SHP77 treated with DMSO at 0.1 percent for 48 hours (cell line): ENCODE measurements at regions not wholly inside any gene's neighbourhood (a gene's known extent, or its start where the extent isn't known, plus 50 kb on each side); places are given as distances from the start of the nearest gene placed in this dataset.
"Not testable (repeated sequence)": the region's sequence is repeated elsewhere in the genome, so short reads cannot be mapped to it uniquely, and the experiment has no call there.

Source experiments
- DNase-seq: peaks from one replicate; lab custom pipeline; 2025; lab: John Stamatoyannopoulos, UW

DNA sequence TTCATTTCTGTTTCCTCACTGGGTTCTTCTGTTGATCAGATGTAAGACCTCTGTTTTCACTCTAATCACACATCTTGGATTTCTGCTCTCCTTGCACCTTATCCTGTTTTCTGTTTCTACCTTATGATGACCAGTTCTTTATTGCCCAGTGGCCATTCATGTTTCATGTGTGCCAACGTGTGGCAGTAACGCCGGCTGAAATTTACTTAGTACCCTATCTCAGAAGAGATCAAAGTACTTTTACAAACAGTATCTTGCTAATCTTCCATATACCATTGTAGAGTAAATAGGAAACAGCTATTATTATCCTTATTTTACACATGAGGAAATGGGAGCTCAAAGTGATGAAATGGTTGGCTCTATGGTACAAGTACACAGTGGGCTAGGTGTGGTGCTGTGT lies 74.0 kb downstream of the GATA3 start:
- no peak for DNase-seq

GRCh38 chr10:8129438-8129837 lies 75.0 kb downstream of the GATA3 start:
- DNase-seq, result no peak

GRCh38 chr10:8130973-8131911 lies 76.8 kb downstream of the GATA3 start:
- DNase-seq, result no peak

GRCh38 chr10:8133146-8133545 lies 78.7 kb downstream of the GATA3 start:
- no peak for DNase-seq

GRCh38 chr10:8136736-8137135 lies 82.2 kb downstream of the GATA3 start:
- no peak for DNase-seq

DNA sequence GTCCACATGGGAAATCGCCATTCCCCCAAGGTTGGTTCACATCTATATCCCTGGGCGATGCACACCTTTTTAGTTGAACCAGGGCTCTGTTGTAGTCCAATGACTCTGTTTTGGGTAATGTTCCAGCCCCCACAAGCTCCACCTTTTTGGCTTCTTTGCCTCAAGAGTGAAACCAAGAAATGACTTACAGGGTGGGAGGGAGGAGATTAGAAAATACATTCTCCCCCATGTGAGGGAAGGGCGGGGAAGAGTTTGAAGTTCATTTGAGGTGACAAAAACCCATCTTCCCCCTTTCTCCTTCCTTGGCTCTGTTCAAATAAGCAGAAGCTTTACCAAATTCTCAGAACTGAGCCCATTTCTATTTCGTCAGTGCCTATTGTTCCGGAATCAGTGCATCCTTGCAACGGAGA lies 82.8 kb downstream of the GATA3 start:
- DNase-seq, result no peak

- no peak for DNase-seq
These were observed 83.2 kb downstream of the GATA3 start for GRCh38 chr10:8137726-8138125.

DNA sequence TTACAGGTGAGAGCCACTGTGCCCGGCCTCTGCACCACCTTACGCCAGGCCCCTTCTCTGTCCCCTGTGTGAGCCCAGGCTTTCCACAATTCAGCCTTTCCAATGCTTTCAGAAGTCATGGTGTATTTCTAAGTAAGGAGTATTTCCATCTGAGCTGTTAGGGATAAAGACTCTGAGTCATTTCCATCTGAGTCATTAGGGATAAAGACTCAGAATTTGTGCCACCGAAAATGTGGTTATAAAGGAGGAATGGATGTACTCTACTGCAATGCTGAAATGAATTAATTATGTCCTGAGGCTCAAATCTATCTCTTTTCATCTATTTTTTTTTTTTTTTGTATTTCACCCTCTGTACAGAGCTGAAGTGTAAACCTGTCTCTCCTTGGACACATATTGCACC lies 84.0 kb downstream of the GATA3 start:
- DNase-seq, result no peak

DNA sequence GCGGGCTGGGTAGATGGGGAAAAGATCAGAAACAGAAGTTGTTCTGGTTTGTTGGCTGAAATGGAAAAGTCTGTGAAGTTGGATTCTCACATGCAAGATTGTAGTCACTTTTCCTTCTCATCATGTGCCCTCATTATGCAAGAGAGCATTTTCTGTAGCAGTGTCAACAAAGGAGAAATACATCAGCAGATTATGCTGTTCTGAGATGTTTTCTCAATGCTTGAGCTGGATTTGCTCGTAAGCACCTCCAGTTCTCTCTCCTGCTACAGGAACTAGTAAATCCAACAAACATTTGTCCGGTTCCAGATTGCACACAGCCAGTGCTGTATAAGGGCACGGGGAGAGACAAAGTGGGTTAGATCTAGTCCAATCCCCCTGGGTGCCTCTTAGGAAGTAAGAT lies 90.0 kb downstream of the GATA3 start:
- no peak for DNase-seq

DNA sequence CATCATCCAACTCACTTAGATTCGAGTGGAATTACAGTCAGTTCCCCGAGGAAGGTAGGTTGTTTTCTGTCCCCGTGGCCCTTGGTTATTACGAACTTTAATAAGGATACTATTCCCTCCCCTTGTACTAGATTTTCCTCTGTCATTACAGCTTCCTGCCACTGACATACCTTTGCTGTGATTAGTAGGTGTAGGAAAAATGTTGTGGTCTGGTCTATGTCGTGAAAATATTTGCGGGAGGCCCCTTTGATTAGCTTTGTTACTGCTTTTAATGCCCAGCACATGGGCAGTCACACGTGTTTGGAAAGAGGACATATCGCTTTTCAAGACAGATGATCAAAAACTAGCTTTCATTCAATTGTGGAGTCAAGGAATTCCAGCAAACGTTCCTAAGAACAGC lies 92.2 kb downstream of the GATA3 start:
- DNase-seq, result no peak

DNA sequence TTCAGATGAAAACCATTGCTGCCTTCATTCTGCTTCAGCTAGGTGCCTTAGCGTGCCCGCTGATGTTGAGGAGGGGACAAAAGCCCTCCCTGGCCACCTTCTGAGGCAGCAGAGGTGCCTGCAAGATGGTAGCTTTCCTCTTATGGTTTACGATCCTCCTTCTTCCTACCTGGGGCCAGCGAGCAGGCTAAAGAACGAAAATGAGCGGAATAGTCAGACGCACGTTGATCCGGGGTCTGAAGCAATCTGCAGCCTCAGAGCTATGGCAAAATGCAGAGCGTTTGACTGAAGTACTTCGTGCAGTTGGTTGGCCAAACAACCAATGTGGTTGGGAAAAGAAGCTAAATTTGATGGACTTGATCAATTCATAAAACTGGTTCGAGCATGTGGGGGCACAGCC lies 95.5 kb downstream of the GATA3 start:
- DNase-seq, result no peak

GRCh38 chr10:8150401-8150905 lies 96.0 kb downstream of the GATA3 start:
- DNase-seq, result no peak

DNA sequence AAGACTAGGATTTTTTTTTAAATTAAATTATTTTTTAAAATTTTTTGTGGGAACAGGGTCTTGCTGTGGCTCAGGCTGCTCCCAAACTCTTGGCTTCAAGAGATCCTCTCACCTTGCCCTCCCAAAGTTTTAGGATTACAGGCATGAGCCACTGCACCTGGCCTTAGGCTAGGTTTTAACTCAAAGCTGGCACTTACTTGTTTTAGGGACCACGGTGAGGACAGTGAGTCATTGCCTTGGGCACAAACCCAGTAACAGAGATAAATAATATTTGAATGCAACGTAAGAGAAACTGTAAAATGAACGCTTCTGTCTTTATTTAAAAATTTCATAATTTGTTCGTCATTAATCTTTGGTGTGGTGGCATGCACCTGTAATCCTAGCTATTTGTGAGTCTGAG lies 96.6 kb downstream of the GATA3 start:
- no peak for DNase-seq

- DNase-seq, result no peak
These were observed 102.4 kb downstream of the GATA3 start for GRCh38 chr10:8156918-8157317.

DNA sequence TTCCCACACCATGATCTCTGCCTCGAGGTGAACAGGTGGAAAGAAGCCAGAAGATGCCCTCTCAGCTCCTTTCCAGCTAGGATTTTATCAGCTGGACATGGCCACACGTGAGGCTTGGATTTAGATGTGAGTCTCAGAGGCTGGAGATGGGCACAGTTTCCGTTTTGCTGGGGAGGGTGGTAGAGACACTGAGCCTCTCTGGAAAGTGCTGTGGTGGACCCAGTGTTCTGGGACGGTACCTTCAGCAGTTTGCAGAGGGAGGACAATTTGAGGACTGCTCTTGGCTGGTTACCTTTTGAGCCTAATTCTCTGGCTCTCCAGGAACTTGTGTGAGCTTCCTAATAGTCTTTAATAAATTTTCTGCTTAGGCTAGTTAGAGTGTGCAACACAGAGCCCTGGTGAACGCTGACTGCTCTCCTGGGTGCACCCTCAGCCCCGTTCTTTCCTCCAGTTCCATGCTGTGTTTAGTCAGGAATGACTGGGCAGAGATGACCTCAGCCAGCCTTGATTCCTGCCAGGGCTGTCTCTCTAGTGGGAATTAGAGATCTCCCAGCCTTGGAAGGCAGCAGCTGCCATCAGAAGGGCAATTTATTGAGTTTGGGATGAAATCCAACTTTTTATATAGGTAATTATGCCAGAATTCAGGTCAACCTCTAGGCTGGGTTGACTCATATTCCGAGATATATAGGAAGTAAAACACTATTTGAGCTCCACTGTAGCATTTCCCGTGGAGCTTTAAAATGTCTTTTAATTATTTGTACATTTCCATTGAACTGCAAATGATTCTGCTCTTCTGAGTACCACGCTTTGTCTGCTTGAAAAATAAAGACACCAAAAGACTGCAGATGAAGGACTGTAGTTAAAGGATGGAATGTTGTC lies 103.9 kb downstream of the GATA3 start:
- no peak for DNase-seq

DNA sequence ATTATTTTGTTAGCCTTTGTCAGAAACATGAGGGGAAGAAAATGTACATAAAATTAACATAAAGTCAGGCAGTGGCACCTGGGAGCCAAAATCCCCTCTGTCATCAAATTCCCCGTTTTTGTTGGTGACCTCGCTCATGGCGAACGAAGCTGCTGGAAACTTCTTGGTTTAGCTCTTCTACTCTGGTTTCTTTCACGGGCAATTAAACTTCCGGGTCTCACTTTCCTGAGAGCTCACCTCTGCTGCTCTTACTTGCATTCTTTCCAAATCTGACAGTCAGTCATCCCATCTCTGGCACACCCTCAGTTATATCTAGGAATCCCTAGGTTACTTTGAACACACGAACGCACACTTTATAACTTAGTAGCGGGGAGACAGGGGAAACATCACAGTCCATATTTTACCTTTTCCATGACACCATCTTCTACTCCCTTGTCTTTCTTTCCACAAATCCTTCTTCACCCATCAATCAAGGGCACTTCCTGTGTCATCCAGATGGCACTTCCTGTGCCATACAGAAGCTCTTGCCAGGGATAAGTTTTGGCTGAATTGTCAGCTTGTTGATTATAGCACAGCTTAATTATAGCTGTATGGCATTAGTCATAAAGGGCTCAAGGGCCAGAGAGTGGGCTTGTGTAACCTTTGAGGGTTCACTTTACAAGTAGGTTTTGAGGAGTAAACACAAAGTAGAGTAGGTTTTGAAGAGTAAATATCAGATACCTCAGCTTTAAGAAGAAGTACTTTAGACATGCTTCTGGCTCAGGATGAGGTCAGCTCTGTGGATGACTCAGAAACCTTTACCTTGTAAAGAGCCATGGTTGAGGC lies 105.1 kb downstream of the GATA3 start:
- DNase-seq, result no peak

- peak; percentile 50 for DNase-seq
These were observed 109.3 kb downstream of the GATA3 start for GRCh38 chr10:8163824-8164223.

GRCh38 chr10:8164640-8165039 lies 110.2 kb downstream of the GATA3 start:
- DNase-seq, result not testable (repeated sequence)

- DNase-seq, result no peak
These were observed 114.3 kb downstream of the GATA3 start for GRCh38 chr10:8168836-8169235.

DNA sequence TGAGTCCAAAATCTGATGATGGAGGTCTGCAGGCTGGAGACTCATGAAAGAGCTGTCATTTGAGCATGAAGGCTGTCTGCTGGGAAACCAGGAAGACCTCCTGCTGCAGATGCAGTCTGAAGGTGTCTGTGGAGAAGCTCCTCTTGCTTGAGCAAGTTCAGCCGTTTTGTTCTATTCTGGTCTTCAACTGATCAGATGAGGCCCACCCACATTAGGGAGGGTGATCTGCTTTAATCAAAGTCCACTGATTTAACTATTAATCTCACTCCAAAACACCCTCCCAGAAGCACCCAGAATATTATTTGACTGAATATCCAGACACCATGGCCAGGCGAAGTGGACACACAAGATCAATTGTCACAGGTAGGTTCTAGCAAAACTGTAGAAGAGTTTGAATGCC lies 116.5 kb downstream of the GATA3 start:
- no peak for DNase-seq

DNA sequence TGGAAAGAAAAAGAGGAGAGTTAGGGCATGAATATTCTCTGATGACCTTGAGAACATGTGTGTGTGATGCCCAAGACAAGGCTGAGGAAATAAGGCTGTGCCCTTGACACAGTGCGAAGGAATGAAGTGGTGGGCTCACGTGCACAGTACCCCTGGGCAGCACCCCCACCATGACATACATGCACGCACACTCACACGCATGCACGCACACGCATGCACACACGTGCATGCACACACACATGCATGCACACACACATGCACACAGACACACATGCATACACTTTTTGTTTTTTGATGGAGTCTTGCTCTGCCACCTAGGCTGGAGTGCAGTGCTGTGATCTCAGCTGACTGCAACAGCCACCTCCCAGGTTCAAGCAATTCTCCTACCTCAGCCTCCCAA lies 118.1 kb downstream of the GATA3 start:
- DNase-seq, result no peak
